H9 (cell line): ENCODE measurements at regions not wholly inside any gene's neighbourhood (a gene's known extent, or its start where the extent isn't known, plus 50 kb on each side); places are given as distances from the start of the nearest gene placed in this dataset.

Experiments used
- DNase-seq: peaks from one replicate; pipeline ENCODE4 v3.0.0-alpha.2; 2017
- H2AFZ ChIP-seq: one replicate; pipeline ENCODE4 v1.6.1; 2013; ENCODE audit warnings: mild to moderate bottlenecking, low read length, control low read depth, moderate library complexity
- H2AK5ac ChIP-seq: 2 replicates; pipeline ENCODE4 v1.6.1; 2013; ENCODE audit warnings: low read length, control low read depth, mixed read lengths; ENCODE audit not compliant: insufficient read length
- H2BK120ac ChIP-seq: one replicate; pipeline ENCODE4 v1.6.1; 2013; ENCODE audit warnings: low read depth, mild to moderate bottlenecking, low read length, control low read depth, inconsistent platforms; ENCODE audit not compliant: poor library complexity, severe bottlenecking
- H2BK12ac ChIP-seq: 2 replicates; pipeline ENCODE4 v1.6.1; 2013; ENCODE audit warnings: low read length, control low read depth, mixed read lengths, low read depth; ENCODE audit not compliant: insufficient read length
- H2BK15ac ChIP-seq: 2 replicates; pipeline ENCODE4 v1.6.1; 2013; ENCODE audit warnings: low read depth, low read length, control low read depth
- H2BK20ac ChIP-seq: one replicate; pipeline ENCODE4 v1.6.1; 2013; ENCODE audit warnings: low read depth, mild to moderate bottlenecking, low read length, control low read depth, inconsistent platforms; ENCODE audit not compliant: poor library complexity, severe bottlenecking
- H2BK5ac ChIP-seq: 2 replicates; pipeline ENCODE4 v1.6.1; 2013; ENCODE audit warnings: low read length, control low read depth, mixed read lengths; ENCODE audit not compliant: insufficient read length
- H3K14ac ChIP-seq: 2 replicates; pipeline ENCODE4 v1.6.1; 2013; ENCODE audit warnings: low read length, control low read depth; ENCODE audit not compliant: insufficient read depth
- H3K18ac ChIP-seq: 2 replicates; pipeline ENCODE4 v1.6.1; 2013; ENCODE audit warnings: low read depth, mild to moderate bottlenecking, mixed read lengths, low read length, control low read depth; ENCODE audit not compliant: insufficient read length
- H3K23ac ChIP-seq: 2 replicates; pipeline ENCODE4 v1.6.1; 2013; ENCODE audit warnings: low read length, control low read depth, mixed read lengths, low read depth; ENCODE audit not compliant: insufficient read length
- H3K23me2 ChIP-seq: 2 replicates; pipeline ENCODE4 v1.6.1; 2013; ENCODE audit warnings: low read depth, mild to moderate bottlenecking, mixed read lengths, low read length, control low read depth; ENCODE audit not compliant: insufficient read length, poor library complexity, severe bottlenecking
- H3K27ac ChIP-seq: 2 replicates; pipeline ENCODE4 v1.5.1; 2013; ENCODE audit warnings: low read length, control low read depth, mixed read lengths, low read depth; ENCODE audit not compliant: insufficient read length
- H3K27me3 ChIP-seq: 2 replicates; pipeline ENCODE4 v1.6.1; 2013; ENCODE audit warnings: low read length, control low read depth, inconsistent platforms; ENCODE audit not compliant: insufficient read depth
- H3K4ac ChIP-seq: 2 replicates; pipeline ENCODE4 v1.6.1; 2013; ENCODE audit warnings: low read depth, mild to moderate bottlenecking, control low read depth, inconsistent platforms, low read length, moderate library complexity
- H3K4me1 ChIP-seq: 2 replicates; pipeline ENCODE4 v1.6.1; 2013; ENCODE audit warnings: low read length, control low read depth, inconsistent platforms; ENCODE audit not compliant: insufficient read depth
- H3K4me2 ChIP-seq: 2 replicates; pipeline ENCODE4 v1.6.1; 2013; ENCODE audit warnings: low read length, control low read depth, mixed read lengths; ENCODE audit not compliant: insufficient read length, insufficient read depth
- H3K56ac ChIP-seq: 2 replicates; pipeline ENCODE4 v1.6.1; 2013; ENCODE audit warnings: low read depth, mild to moderate bottlenecking, mixed read lengths, low read length, control low read depth; ENCODE audit not compliant: insufficient read length
- H3K79me1 ChIP-seq: 2 replicates; pipeline ENCODE4 v1.6.1; 2013; ENCODE audit warnings: low read depth, mild to moderate bottlenecking, moderate library complexity, low read length, control low read depth, inconsistent platforms; ENCODE audit not compliant: insufficient read depth, poor library complexity, severe bottlenecking
- H3K79me2 ChIP-seq: 2 replicates; pipeline ENCODE4 v1.6.1; 2013; ENCODE audit warnings: low read length, control low read depth, inconsistent platforms; ENCODE audit not compliant: insufficient read depth
- H3K9ac ChIP-seq: 2 replicates; pipeline ENCODE4 v1.6.1; 2013; ENCODE audit warnings: low read length, control low read depth, mixed read lengths; ENCODE audit not compliant: insufficient read length; ENCODE audit errors: extremely low read depth
- H3K9me3 ChIP-seq: one replicate; pipeline ENCODE4 v1.6.1; 2013; ENCODE audit warnings: low read depth, low read length, inconsistent platforms; ENCODE audit not compliant: control insufficient read depth
- H3T11ph ChIP-seq: one replicate; pipeline ENCODE4 v1.6.1; 2013; ENCODE audit warnings: mild to moderate bottlenecking, low read length, control low read depth, inconsistent platforms
- H4K20me1 ChIP-seq: one replicate; pipeline ENCODE4 v1.6.1; 2013; ENCODE audit not compliant: control insufficient read depth, insufficient read length, insufficient read depth
- H4K5ac ChIP-seq: 2 replicates; pipeline ENCODE4 v1.6.1; 2013; ENCODE audit warnings: low read depth, mild to moderate bottlenecking, mixed read lengths, low read length, control low read depth; ENCODE audit not compliant: insufficient read length
- H4K8ac ChIP-seq: replicated peaks from 2 replicates; pipeline ENCODE4 v1.6.1; 2013; ENCODE audit warnings: low read length, control low read depth, mixed read lengths, low read depth; ENCODE audit not compliant: insufficient read length
- H4K91ac ChIP-seq: 2 replicates; pipeline ENCODE4 v1.6.1; 2013; ENCODE audit warnings: low read depth, mild to moderate bottlenecking, moderate library complexity, mixed read lengths, low read length, control low read depth; ENCODE audit not compliant: insufficient read length
- H3K27ac Mint-ChIP-seq, 3 experiments: 2 replicates in 2 of 3; 3 replicates in 1 of 3; pipeline ENCODE4 v1.8.0; 2020 to 2021; ENCODE audit warnings: mixed read lengths in 3 of 3, mild to moderate bottlenecking in 1 of 3, moderate library complexity in 1 of 3
- H3K27me3 Mint-ChIP-seq: 2 replicates; pipeline ENCODE4 v1.8.0; 2021; ENCODE audit warnings: low read depth, mild to moderate bottlenecking, moderate library complexity, mixed read lengths
- H3K36me3 Mint-ChIP-seq, 3 experiments: 2 replicates in 2 of 3; 3 replicates in 1 of 3; pipeline ENCODE4 v1.8.0; 2020 to 2021; ENCODE audit warnings: low read depth in 3 of 3, mixed read lengths in 3 of 3; ENCODE audit not compliant: insufficient read depth in 1 of 3
- H3K4me1 Mint-ChIP-seq, 2 experiments: 2 replicates each; pipeline ENCODE4 v1.8.0; 2020; ENCODE audit warnings: mixed read lengths in 2 of 2
- H3K4me3 Mint-ChIP-seq, 2 experiments: 2 replicates in 1 of 2; 3 replicates in 1 of 2; pipeline ENCODE4 v1.8.0; 2020 to 2021; ENCODE audit warnings: mild to moderate bottlenecking in 2 of 2, mixed read lengths in 2 of 2, moderate library complexity in 1 of 2
- H3K9me3 Mint-ChIP-seq, 2 experiments: 2 replicates in 1 of 2; 3 replicates in 1 of 2; pipeline ENCODE4 v1.8.0; 2020; ENCODE audit warnings: mild to moderate bottlenecking in 2 of 2, mixed read lengths in 2 of 2, moderate library complexity in 1 of 2
- WGBS: extraction: QIAGEN DNeasy Blood & Tissue Kit; methylation state at CpG from one replicate; pipeline ENCODE4 v1.1.7; 2013; ENCODE audit warnings: missing lambda C conversion rate, low lambda C conversion rate, mixed read lengths; ENCODE audit not compliant: insufficient read length; ENCODE audit errors: extremely low coverage; 5-methylcytosine and 5-hydroxymethylcytosine counted together
- TF ChIP-seq, protein P1 (sequence below): fragments of 200-600 bp; sonication (generic); conservative IDR thresholded peaks from 3 replicates; pipeline ENCODE4 v1.8.0; 2021; ENCODE audit warnings: antibody characterized with exemption, mild to moderate bottlenecking

DNA sequence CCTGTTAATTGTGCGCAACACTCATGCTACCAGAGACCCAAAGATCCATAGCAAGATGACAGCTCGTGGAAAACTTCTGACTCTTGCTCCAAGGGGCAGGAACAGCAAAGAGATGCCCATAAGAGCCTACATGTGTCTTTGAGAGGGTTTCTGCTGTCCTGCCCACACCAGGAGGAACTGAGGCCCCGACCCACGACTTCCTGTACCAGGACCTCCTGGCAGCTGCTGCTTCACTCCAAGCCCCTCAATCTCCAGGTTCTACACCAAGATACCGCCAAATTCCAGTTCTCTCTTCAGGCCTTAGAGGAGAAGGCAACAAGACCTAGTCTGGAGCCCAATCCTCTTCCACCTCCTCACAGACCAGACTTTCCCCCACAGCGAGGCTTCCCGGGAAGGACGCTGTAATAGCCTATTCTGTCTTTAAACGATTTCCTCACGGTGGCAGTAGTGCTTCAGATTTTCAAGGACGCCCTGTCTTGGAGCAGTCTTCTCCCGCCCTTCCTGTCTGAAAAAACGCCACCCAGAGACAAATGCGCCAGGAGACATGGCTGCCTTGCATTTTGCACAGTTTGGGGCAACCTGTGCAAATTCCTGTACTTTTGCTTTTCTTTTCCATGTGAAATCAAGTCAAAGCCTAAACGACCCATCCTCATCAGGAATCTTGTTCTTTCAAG, 230.2 kb upstream of the STK26 start:
- H3K14ac ChIP-seq = no peak overlapping the region
- H3K27me3 ChIP-seq = no peaks in the 10 kb centered on the region
- Mint-ChIP-seq H3K4me3 (no peak overlapping the region), H3K36me3 (peaks cover 81 to 92% (median 89%) of the 10 kb centered on the region in 3 experiments), H3K27ac (peak overlapping the region in 2 of 3 experiments; percentile 79 to 93; a peak in 5 of 7 replicates), H3K9me3 (peaks cover 0 to 8% of the 10 kb centered on the region in 2 experiments; a peak in 3 of 5 replicates), H3K4me1 (no peaks in the 10 kb centered on the region), H3K27me3 (no peaks in the 10 kb centered on the region)
- no peak overlapping the region for H4K91ac ChIP-seq
- no peak overlapping the region for H3K23ac ChIP-seq
- no peak overlapping the region for H3T11ph ChIP-seq
- H4K8ac ChIP-seq = no peak overlapping the region
- H2BK12ac ChIP-seq = no peak overlapping the region
- no peaks in the 10 kb centered on the region for H3K79me1 ChIP-seq
- H2AK5ac ChIP-seq = no peak overlapping the region
- no peak overlapping the region for H3K4ac ChIP-seq
- WGBS = no CpG with 5 or more reads among the region's 15 CpGs
- H4K20me1 ChIP-seq = no peaks in the 10 kb centered on the region
- H3K9me3 ChIP-seq = no peaks in the 10 kb centered on the region
- no peak overlapping the region for H2BK15ac ChIP-seq
- no peak overlapping the region for H3K27ac ChIP-seq
- H2BK5ac ChIP-seq = no peak overlapping the region
- DNase-seq = no peak
- H3K79me2 ChIP-seq = no peaks in the 10 kb centered on the region
- H2BK20ac ChIP-seq = no peak overlapping the region
- H3K4me1 ChIP-seq = no peaks in the 10 kb centered on the region
- H2AFZ ChIP-seq = no peak overlapping the region
- no peak overlapping the region for H3K18ac ChIP-seq
- no peak overlapping the region for H2BK120ac ChIP-seq
- H3K23me2 ChIP-seq = no peaks in the 10 kb centered on the region
- H4K5ac ChIP-seq = no peak overlapping the region
- H3K4me2 ChIP-seq = no peak overlapping the region
- no peak overlapping the region for H3K9ac ChIP-seq
- TF ChIP-seq, protein P1, sequence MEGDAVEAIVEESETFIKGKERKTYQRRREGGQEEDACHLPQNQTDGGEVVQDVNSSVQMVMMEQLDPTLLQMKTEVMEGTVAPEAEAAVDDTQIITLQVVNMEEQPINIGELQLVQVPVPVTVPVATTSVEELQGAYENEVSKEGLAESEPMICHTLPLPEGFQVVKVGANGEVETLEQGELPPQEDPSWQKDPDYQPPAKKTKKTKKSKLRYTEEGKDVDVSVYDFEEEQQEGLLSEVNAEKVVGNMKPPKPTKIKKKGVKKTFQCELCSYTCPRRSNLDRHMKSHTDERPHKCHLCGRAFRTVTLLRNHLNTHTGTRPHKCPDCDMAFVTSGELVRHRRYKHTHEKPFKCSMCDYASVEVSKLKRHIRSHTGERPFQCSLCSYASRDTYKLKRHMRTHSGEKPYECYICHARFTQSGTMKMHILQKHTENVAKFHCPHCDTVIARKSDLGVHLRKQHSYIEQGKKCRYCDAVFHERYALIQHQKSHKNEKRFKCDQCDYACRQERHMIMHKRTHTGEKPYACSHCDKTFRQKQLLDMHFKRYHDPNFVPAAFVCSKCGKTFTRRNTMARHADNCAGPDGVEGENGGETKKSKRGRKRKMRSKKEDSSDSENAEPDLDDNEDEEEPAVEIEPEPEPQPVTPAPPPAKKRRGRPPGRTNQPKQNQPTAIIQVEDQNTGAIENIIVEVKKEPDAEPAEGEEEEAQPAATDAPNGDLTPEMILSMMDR = 0 out of 3 replicates have a peak, but pooled peaks have one; percentile 21
- H3K56ac ChIP-seq = no peak overlapping the region
